HEK293T (cell line): ENCODE measurements at regions not wholly inside any gene's neighbourhood (a gene's known extent, or its start where the extent isn't known, plus 50 kb on each side); places are given as distances from the start of the nearest gene placed in this dataset.

Experiments
- CTCF ChIA-PET: fragments of 350-600 bp; formaldehyde crosslinking; extraction: SDS; loops from one replicate; lab custom pipeline; 2021; ENCODE audit warnings: antibody characterized with exemption, inconsistent platforms; lab: Yijun Ruan, JAX
- POLR2A ChIA-PET: fragments of 350-600 bp; formaldehyde crosslinking; extraction: SDS; loops from one replicate; lab custom pipeline; 2020; ENCODE audit warnings: antibody characterized with exemption, inconsistent platforms; lab: Yijun Ruan, JAX
- DNase-seq: peaks from one replicate; pipeline ENCODE4 v3.0.0; 2012; ENCODE audit warnings: mixed read lengths; ENCODE audit errors: extremely low spot score
- ARNT ChIP-seq: fragments of 450-650 bp; IDR thresholded peaks from 2 replicates; pipeline ENCODE4 v1.6.1; 2017; ENCODE audit warnings: mild to moderate bottlenecking
- BHLHE40 ChIP-seq: fragments of 450-650 bp; IDR thresholded peaks from 2 replicates; pipeline ENCODE4 v1.6.1; 2016; ENCODE audit warnings: mild to moderate bottlenecking, moderate library complexity, borderline replicate concordance
- CTBP1 ChIP-seq: fragments of 450-650 bp; IDR thresholded peaks from 2 replicates; pipeline ENCODE4 v1.6.1; 2016; ENCODE audit warnings: borderline replicate concordance
- ELF4 ChIP-seq: fragments of 450-650 bp; IDR thresholded peaks from 2 replicates; pipeline ENCODE4 v1.6.1; 2017; ENCODE audit warnings: antibody characterized with exemption
- FOXA1 ChIP-seq: fragments of 450-650 bp; IDR thresholded peaks from 2 replicates; pipeline ENCODE4 v1.6.1; 2016; ENCODE audit warnings: mild to moderate bottlenecking
- FOXK2 ChIP-seq: fragments of 450-650 bp; IDR thresholded peaks from 2 replicates; pipeline ENCODE4 v1.6.1; 2016; ENCODE audit warnings: mild to moderate bottlenecking
- FOXM1 ChIP-seq: fragments of 450-650 bp; IDR thresholded peaks from 2 replicates; pipeline ENCODE4 v1.6.1; 2017; ENCODE audit warnings: mild to moderate bottlenecking, borderline replicate concordance
- HDGF ChIP-seq: fragments of 450-650 bp; IDR thresholded peaks from 2 replicates; pipeline ENCODE4 v1.6.1; 2017; ENCODE audit warnings: antibody characterized with exemption, borderline replicate concordance
- L3MBTL2 ChIP-seq: fragments of 450-650 bp; conservative IDR thresholded peaks from 2 replicates; pipeline ENCODE4 v1.6.1; 2016; ENCODE audit warnings: mild to moderate bottlenecking
- LEF1 ChIP-seq: fragments of 450-650 bp; IDR thresholded peaks from 2 replicates; pipeline ENCODE4 v1.6.1; 2017; ENCODE audit warnings: mild to moderate bottlenecking, borderline replicate concordance
- NFRKB ChIP-seq: fragments of 450-650 bp; IDR thresholded peaks from 2 replicates; pipeline ENCODE4 v1.6.1; 2016; ENCODE audit warnings: mild to moderate bottlenecking, moderate library complexity
- PKNOX1 ChIP-seq: fragments of 450-650 bp; IDR thresholded peaks from 2 replicates; pipeline ENCODE4 v1.6.1; 2016
- SP1 ChIP-seq: fragments of 450-650 bp; IDR thresholded peaks from 2 replicates; pipeline ENCODE4 v1.6.1; 2017
- SUZ12 ChIP-seq: fragments of 450-650 bp; IDR thresholded peaks from 2 replicates; pipeline ENCODE4 v1.6.1; 2016; ENCODE audit warnings: mild to moderate bottlenecking
- TARDBP ChIP-seq: fragments of 450-650 bp; IDR thresholded peaks from 2 replicates; pipeline ENCODE4 v1.6.1; 2016
- ZNF384 ChIP-seq: fragments of 450-650 bp; IDR thresholded peaks from 2 replicates; pipeline ENCODE4 v1.6.1; 2016

- POLR2A ChIA-PET: no interaction called here
- CTCF ChIA-PET: no interaction called here
- no peak for DNase-seq
- TF ChIP-seq FOXA1: no peak
- TF ChIP-seq TARDBP: no peak
- TF ChIP-seq BHLHE40: no peak
Measured at GRCh38 chr6:88365230-88365629, 199.1 kb upstream of the CNR1 start.

GRCh38 chr6:88361754-88362153, 195.6 kb upstream of the CNR1 start:
- no peak for DNase-seq
- TF ChIP-seq CTBP1 (no peak), HDGF (no peak), LEF1 (no peak), ZNF384 (no peak), ARNT (no peak), ELF4 (no peak), L3MBTL2 (no peak), PKNOX1 (no peak), SUZ12 (no peak), FOXK2 (no peak), SP1 (no peak), FOXA1 (no peak), NFRKB (no peak), TARDBP (no peak), BHLHE40 (no peak), FOXM1 (no peak)
- CTCF ChIA-PET: no interaction called here
- POLR2A ChIA-PET: no interaction called here

GRCh38 chr6:88361298-88361697, 195.2 kb upstream of the CNR1 start:
- TF ChIP-seq NFRKB (no peak), HDGF (no peak), SP1 (no peak), CTBP1 (no peak), ZNF384 (no peak), LEF1 (no peak), TARDBP (no peak), FOXM1 (no peak), SUZ12 (no peak), PKNOX1 (no peak), FOXK2 (no peak), BHLHE40 (no peak)
- CTCF ChIA-PET: no interaction called here
- no peak for DNase-seq
- POLR2A ChIA-PET: no interaction called here

- DNase-seq: no peak
- TF ChIP-seq SUZ12: no peak
- no peak for TF ChIP-seq ARNT
- TF ChIP-seq ELF4: no peak
- no peak for TF ChIP-seq ZNF384
- TF ChIP-seq FOXA1: no peak
- no peak for TF ChIP-seq FOXM1
- no peak for TF ChIP-seq CTBP1
- no peak for TF ChIP-seq FOXK2
- TF ChIP-seq HDGF: no peak
- TF ChIP-seq PKNOX1: no peak
- no peak for TF ChIP-seq BHLHE40
- CTCF ChIA-PET: no interaction called here
- POLR2A ChIA-PET: no interaction called here
Measured at GRCh38 chr6:88360203-88360797, 194.2 kb upstream of the CNR1 start.

- ChIA-PET CTCF (no interaction called here), POLR2A (no interaction called here)
- no peak for TF ChIP-seq HDGF
- no peak for TF ChIP-seq BHLHE40
- DNase-seq: no peak
Measured at GRCh38 chr6:88359530-88360202, 193.5 kb upstream of the CNR1 start.

GRCh38 chr6:88358846-88359245, 192.7 kb upstream of the CNR1 start:
- TF ChIP-seq ZNF384: no peak
- no peak for TF ChIP-seq SUZ12
- TF ChIP-seq FOXA1: no peak
- no peak for TF ChIP-seq FOXK2
- POLR2A ChIA-PET: no interaction called here
- no peak for DNase-seq
- CTCF ChIA-PET: no interaction called here

- CTCF ChIA-PET: no interaction called here
- DNase-seq: no peak
- TF ChIP-seq ZNF384 (no peak), NFRKB (no peak), TARDBP (no peak), SP1 (no peak), ARNT (no peak), ELF4 (no peak), HDGF (no peak), SUZ12 (no peak), LEF1 (no peak), FOXA1 (no peak), L3MBTL2 (no peak), BHLHE40 (no peak), PKNOX1 (no peak), FOXM1 (no peak), FOXK2 (no peak), CTBP1 (no peak)
- POLR2A ChIA-PET: no interaction called here
Measured at GRCh38 chr6:88349511-88349910, 183.4 kb upstream of the CNR1 start.
